GM19463 (cell line): ENCODE measurements at regions not wholly inside any gene's neighbourhood (a gene's known extent, or its start where the extent isn't known, plus 50 kb on each side); places are given as distances from the start of the nearest gene placed in this dataset.
A peak's percentile ranks its signal among the peaks of the same experiment; 100 is the strongest.
"Not testable (repeated sequence)": the region's sequence is repeated elsewhere in the genome, so short reads cannot be mapped to it uniquely, and the experiment has no call there.

Experiments
- ATAC-seq: cut with Tn5 transposase; IDR thresholded peaks from one replicate; pipeline ENCODE4 v1.9.1; 2021; ENCODE audit warnings: mild to moderate bottlenecking, moderate library complexity; ENCODE audit not compliant: unreplicated experiment

- ATAC-seq = no peak
These were observed 1287.6 kb upstream of the ZEB2 start for GRCh38 chr2:145807554-145807953.

GRCh38 chr2:145806546-145806945 is 1286.6 kb upstream of the ZEB2 start:
- no peak for ATAC-seq

GRCh38 chr2:145802133-145802532 is 1282.2 kb upstream of the ZEB2 start:
- no peak for ATAC-seq

GRCh38 chr2:145801210-145801609 is 1281.3 kb upstream of the ZEB2 start:
- ATAC-seq = no peak

- no peak for ATAC-seq
These were observed 1280.5 kb upstream of the ZEB2 start for GRCh38 chr2:145800151-145801091.

GRCh38 chr2:145799595-145800108 is 1279.7 kb upstream of the ZEB2 start:
- no peak for ATAC-seq

- no peak for ATAC-seq
These were observed 1278.5 kb upstream of the ZEB2 start for GRCh38 chr2:145798419-145798818.

- no peak for ATAC-seq
These were observed 1277.8 kb upstream of the ZEB2 start for GRCh38 chr2:145797692-145798091.

GRCh38 chr2:145792745-145793144 is 1272.8 kb upstream of the ZEB2 start:
- ATAC-seq = no peak

- no peak for ATAC-seq
These were observed 1269.7 kb upstream of the ZEB2 start for GRCh38 chr2:145789636-145790035.

GRCh38 chr2:145787597-145788361 is 1267.9 kb upstream of the ZEB2 start:
- not testable (repeated sequence) for ATAC-seq

GRCh38 chr2:145782607-145783006 is 1262.7 kb upstream of the ZEB2 start:
- ATAC-seq = not testable (repeated sequence)

- ATAC-seq = peak; percentile 72
These were observed 1258.0 kb upstream of the ZEB2 start for GRCh38 chr2:145777914-145778313.

GRCh38 chr2:145777297-145777696 is 1257.4 kb upstream of the ZEB2 start:
- no peak for ATAC-seq

GRCh38 chr2:145775591-145775990 is 1255.7 kb upstream of the ZEB2 start:
- no peak for ATAC-seq

GRCh38 chr2:145771525-145771924 is 1251.6 kb upstream of the ZEB2 start:
- peak; percentile 98 for ATAC-seq

GRCh38 chr2:145769011-145769716 is 1249.2 kb upstream of the ZEB2 start:
- no peak for ATAC-seq

- ATAC-seq = no peak
These were observed 1246.0 kb upstream of the ZEB2 start for GRCh38 chr2:145765874-145766273.

GRCh38 chr2:145764631-145765030 is 1244.7 kb upstream of the ZEB2 start:
- ATAC-seq = no peak

- ATAC-seq = no peak
These were observed 1241.1 kb upstream of the ZEB2 start for GRCh38 chr2:145760781-145761649.
